AG08395 (cell line): ENCODE measurements at regions not wholly inside any gene's neighbourhood (a gene's known extent, or its start where the extent isn't known, plus 50 kb on each side); places are given as distances from the start of the nearest gene placed in this dataset.
"Not testable (repeated sequence)": the region's sequence is repeated elsewhere in the genome, so short reads cannot be mapped to it uniquely, and the experiment has no call there.

Experiments used
- DNase-seq: peaks from one replicate; pipeline ENCODE4 v3.0.0; 2012; ENCODE audit warnings: mixed read lengths, low spot score

DNA sequence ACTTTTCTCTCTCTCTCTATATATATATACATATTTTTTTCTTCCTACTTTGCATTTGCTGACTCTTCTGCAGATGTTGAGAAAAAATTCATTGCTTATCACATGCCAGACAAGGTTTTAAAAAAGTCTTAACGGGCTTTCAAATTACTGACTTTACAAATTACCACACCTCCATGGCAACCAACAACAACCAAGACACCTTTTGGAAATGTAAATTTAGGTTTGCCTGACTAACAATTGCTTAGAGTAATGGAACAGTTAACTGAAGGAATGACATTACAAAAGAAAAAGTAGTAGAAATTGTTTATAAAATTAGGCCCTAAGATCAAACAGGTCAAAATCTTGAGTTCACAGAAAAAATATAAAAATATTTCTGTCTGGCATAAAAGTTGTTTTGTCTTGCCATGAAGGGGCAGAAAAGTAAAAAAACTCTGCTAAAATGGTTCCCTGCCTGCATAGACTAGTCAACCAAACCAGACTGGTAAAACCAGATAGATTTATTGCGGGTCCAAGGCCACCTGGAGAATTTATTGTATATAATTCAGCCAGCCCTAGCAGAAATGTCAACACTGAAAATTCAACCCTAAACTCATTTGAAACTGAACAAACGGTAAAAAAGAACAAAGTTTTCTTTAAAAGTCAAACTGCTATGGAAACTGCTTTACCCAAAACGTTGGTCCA is 92.8 kb upstream of the FRMD1 start:
- no peak for DNase-seq

DNA sequence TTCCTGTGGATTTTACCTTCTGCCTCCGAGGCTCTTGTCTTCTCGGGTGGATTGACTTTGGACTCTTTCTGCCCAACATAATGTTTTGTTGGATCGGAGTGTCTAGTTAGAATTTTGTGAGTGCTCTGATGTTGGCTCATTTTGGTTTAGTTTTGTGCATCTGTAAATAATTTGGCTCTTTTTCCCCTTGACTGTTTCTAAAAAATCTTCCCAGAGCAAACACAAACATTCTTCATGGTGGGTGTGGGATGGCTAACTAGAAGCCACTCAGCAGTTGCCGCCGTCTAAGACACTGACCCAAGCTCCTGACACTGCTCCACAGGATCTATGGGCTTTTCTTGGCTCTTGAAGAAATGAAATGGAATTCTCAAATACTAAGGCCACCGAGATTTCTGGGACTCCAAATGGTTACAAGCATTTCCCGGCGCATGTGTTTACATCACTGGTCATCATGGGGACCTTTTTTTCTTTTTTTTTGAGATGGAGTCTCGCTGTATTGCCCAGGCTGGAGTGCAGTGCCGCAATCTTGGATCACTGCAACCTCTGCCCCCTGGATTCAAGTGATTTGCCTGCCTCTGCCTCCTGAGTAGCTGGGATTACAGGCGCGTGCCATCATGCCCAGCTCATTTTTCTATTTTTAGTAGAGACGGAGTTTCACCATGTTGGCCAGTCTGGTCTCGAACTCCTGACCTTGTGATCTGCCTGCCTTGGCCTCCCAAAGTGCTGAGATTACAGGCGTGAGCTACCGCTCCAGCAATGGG is 92.0 kb upstream of the FRMD1 start:
- DNase-seq, result no peak

DNA sequence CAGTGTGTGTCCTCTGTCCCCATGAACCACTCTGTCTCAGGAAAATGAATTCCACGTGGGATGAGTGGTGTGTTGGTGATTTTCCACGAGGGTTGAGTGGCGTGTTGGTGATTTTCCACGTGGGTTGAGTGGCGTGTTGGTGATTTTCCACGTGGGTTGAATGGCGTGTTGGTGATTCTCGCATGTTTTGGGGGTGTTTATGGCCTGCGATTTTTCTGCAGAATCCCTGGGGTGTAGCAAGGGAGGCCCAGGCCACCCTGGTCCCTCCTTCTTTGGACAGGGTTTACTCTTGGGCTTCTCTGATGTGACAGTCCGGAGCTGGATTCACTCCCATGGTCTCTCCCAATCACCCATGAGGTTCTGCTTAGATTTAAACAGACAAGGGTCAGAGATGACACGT is 90.6 kb upstream of the FRMD1 start:
- DNase-seq, result no peak

DNA sequence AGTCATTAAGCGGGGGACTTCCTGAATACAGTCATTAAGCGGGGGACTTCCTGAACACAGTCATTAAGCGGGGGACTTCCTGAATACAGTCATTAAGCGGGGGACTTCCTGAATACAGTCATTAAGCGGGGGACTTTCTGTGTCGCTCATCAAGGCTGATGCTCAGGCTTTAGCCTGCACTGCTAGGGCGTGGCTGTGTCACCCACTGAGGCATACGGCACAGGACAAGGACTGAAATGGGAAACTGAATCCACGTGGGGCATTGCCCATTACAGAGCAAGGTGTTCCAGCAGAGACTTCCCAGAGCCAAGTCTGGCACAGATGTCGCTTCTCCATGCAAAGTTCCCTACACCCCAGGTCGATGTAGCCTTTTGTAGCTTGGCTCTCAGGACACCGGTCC is 89.9 kb upstream of the FRMD1 start:
- not testable (repeated sequence) for DNase-seq

DNA sequence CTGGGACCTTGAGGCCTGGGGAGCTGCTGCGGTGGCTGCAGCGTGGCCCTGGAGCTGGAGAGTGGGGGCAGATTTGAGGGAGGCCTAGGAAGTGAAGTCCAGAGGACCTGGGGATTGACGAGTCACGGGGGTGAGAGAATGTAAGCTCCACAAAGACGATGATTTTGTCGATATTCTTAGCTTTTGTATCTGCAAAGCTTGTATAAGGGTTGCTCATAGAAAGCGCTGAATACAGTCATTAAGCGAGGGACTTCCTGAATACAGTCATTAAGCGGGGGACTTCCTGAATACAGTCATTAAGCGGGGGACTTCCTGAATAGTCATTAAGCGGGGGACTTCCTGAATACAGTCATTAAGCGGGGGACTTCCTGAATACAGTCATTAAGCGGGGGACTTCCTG is 89.3 kb upstream of the FRMD1 start:
- not testable (repeated sequence) for DNase-seq

DNA sequence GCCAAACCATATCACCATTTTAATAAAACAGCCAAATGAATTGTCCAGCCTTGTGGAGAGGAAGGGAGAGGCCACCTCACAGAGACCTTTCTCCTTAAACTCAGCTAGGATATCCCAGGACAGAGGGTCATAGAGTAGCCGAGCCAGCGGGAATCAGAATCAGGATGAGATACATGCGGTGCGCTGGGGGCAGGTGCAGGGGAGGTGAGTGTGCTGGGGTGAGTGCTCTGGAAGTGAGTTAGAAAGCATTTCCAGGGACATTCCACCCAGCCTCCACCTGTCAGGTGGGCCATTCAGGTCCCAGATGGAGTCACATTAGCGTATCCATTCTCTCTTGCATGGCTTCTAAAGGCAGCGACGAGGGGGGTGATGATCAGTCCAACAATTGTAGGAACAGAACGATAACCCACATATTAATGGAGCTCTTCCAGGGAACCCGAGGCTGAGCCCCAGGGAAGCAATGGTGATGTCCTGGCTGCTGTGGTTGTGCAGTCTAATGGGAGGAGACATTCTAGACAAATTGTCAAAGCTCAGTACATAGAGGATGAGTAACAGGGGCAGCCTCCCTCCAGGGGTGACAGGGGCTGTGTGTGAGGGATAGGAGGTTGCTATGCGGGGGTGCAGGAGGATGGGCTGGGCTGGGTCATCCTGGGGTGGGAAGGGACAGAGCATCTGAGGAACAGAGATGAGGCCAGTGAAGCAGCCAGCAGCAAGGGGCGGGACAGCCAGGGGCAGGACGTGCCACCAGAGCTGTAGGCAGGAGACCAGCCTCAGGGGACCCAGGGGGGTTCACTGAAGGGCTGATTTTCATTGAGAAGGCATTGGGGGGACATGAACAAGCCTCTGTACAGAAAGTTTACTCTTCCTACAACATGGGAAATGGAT is 88.7 kb upstream of the FRMD1 start:
- DNase-seq, result no peak

DNA sequence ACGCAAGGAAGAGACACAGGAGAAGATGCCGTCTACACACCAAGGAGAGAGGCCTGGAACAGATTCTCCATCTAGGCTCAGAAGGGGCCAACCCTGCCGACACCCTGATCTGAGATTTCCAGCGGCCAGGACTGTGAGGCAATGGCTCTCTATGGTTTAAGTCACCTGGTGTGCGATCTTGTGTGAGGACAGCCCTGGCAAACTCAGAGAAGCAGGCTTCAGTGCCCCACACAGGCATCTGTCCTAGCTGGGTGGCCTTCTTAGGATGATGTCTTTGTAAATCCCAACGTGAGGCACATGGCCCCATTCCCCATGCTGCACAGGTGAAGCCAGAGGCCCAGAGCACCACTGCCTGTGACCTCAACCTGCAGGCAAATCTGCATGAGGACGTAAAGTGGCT is 87.6 kb upstream of the FRMD1 start:
- DNase-seq, result no peak

DNA sequence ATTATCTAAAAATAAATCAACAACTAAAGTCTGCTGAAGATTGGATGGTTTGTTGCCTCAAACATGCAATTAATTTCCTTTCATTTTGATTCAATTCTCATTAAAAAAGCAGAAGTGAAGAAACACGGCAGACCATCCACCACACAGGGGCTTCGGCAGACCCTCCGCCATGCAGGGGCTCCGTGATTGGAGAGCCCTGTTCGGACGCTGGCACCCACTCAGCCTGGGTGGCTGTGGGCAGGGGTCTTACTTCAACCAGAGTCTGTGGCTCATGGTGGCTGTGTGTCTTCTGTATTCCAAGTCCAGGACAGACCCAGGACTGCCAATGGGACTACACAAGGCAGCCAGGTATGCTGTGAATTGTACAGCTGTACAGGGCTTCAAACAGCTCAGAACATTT is 86.9 kb upstream of the FRMD1 start:
- DNase-seq, result no peak

DNA sequence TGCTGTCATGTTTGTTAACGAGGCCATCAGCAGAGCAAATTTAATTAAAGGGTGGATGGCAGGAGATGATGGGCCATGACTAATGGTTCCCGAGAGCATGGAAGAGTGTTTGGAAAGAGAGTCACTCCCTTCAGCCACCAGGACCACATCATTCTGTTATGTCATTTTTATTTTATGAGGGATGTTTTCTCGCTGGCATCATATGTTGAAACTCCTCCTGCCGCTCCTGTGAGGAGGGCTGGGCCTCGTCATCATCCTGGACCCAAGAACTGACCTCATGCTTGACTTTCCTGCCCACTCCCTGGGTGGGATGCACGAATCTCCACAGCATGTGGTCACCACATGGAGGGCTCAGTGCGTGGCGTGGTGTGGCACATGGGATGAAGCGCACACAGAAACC is 86.4 kb upstream of the FRMD1 start:
- DNase-seq, result peak; percentile 63

DNA sequence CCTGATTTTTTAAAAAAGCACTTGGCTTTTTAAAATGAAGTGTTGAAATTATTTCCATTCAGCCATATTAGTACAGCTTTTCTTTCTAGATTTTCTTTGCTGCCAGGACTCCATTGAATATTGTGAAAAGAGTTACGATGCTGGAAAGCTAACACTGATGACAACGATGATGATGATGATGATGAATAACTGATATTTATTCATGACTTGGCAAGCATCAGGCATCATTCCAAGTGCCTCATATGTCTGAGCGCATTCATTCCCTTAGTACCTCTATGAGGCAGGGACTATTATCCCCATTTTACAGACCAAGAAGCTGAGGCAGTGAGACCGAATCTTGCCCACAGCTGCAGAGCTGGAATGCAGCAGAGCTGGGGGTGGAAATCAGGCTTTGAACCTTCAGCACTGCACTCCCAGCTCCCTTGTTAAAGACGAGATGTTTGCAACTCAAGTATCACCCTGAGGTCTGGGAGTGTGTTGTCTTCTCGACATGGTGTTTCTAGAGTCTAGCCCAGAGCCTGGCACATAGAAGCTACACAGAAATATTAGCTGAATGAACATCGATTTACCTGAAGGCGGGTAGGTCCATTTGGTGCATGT is 85.5 kb upstream of the FRMD1 start:
- no peak for DNase-seq

DNA sequence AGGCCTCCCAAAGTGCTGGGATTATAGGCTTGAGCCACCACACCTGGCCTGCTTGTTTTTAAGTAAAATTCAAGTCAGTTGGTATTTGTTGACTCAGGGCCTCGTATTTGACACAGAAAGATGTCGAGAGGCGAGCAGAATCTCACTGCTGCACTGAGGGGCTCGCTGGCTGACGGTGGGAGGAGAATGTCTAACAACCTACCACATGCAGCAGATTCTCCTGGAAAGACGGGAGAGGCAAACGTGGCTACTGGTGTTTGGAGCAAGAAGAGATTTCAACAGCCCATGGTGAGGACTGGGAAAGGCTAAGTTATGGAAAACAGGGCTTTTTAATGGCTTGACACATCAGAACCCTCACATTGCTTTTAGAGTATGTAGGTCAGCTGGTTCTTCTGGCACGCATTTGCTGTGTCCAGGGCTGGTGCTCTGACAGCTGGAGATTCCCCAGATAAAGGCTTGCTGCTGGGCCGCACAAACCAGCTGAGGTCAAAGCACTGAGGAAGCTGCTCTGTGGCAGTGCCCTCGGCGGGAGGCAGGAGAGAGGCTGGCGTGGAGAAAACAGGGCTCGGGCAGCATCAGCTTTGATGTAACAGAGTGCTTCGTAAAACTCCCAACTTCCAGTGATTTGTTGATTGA is 84.2 kb upstream of the FRMD1 start:
- DNase-seq, result peak; percentile 60

DNA sequence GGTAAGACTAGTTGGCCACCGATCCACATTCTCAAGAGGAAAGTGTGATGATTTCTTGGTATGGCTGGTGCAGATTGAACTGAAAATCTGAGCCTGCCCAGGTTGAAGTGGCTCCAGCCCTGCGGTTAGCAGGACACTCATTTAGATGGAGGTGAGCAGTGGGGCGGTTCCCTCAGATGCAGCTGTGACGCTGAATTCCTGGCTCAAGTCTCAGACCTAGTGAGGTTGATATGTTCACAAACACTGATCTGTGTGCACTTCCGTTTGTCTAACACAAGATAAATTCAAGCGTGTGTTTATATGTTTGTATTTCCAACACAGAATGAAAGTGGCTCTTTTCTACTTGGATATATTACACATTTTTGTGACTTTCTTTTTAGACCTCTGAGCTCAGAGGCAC is 83.4 kb upstream of the FRMD1 start:
- no peak for DNase-seq

DNA sequence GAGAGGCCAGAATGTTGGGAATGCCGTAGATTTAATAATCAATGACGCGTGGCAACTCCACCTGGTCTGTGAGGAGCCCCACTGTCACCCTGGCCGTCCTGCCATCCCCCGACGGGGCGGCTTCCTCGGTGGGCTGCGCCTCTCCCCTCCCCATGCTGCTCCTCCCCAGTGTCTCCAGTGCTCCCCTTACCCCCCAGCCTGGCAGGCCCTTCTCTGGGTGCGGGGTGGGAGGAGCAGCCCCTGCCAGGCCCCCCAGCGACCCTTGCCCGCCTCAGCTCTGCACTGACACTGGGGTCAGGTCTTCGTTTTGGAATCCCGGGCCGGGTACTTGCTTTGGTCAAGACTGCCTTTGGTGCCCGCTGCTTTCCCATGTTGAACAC is 82.3 kb upstream of the FRMD1 start:
- no peak for DNase-seq

DNA sequence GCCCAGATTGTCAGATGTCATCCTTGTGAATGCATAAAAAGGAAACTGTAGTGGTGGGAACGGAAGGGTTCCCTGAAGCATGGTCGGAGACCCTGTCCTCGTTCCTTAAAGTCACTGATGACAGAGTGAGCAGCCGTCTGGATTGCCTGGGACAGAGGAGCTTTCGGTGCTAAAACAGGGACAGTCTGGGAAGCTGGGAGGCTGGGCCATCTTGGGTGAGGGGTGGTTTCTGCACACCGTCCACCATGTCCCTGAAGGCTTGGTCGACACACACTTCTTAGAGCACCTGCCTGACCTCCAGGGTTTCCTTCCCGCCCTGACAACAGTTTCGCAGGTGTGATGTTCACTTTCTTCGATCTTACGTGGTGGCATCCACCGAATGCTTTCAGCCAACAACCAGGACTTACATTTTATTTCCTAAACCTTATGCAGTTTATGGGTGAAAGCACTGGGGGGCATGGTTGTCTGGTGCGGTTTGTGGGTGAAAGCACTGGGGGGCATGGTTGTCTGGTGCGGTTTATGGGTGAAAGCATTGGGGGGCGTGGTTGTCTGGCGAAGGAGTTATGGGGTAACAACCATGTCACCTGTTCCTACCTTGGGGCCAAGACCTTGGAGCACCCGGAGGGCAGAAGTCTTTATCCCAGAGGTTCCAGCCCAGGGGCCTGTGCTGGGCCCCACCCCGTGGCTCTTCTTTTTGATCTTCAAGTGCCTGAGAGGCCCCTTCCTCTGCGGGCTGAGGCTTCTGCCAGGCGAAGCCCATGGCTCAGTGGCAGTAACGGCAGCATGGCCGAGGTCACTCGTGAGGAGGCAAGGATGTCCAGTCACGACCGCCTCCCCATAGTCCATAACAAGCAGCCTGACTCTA is 81.7 kb upstream of the FRMD1 start:
- DNase-seq, result no peak

DNA sequence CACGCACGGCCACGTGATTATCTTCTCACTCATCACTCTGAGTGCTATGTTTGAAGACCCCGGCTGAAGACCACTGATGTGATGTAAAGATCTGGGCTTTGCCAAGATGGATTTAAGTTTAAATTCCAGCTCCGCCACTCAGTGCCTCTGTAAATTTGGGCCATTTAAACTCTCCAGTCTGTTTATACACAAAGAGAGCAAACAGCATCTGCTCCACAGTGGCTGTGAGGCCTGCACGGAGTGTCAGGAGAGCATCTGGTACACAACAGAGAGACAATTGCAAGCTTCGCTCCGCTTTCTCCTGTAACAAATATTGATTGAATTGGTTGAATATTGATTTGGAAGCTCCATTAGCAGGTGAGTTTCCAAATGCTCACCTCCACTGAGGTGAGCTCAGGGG is 80.5 kb upstream of the FRMD1 start:
- DNase-seq, result no peak

DNA sequence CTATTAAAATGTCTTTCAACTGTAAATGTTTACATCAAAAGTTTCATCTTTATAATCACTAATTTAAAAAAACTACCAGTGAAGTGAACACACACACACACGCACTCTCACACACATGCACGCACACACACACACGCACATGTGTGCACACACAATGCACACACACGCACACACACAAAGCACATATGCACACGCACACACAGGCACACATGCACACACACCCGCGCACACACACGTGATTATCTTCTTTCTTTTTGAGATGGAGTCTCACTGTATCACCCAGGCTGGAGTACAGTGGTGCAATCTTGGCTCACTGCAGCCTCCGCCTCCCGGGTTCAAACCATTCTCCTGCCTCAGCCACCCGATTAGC is 80.0 kb upstream of the FRMD1 start:
- DNase-seq, result no peak

DNA sequence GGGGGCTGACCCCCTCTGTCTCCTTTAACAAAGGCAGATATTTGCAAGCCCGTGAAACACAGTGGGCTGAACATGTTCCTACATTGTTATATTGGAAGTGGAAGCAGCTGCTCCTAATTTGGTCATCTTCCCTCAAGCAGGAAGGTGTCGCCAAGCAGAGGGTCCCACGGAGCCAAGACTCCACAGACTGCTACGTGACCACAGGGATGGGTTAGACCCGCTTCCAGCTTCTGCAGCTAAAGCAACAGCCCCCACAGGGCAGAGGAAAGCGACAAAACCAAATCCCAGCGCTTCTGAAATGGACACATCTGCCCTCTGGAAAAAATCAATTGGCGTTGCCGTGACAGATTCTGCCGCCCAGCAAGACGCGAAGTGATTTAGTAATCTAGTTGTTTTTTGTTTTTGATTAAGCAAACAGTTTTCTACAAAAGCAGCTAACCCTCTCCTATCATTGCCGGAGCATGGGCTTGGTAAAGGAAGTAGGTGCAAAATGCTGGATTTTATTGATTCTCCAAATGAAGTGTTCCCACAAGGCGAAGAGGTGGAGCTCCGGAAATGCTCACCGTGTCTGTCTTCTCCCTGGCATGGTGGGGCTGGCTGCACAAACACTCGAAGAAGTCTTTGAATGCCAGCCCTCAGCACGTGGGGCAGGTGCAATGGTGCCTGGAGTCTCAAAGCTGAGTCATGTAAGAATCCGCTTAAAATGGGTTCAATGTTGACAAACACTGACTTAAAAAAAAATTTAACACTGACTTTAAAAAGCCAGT is 79.4 kb upstream of the FRMD1 start:
- no peak for DNase-seq

DNA sequence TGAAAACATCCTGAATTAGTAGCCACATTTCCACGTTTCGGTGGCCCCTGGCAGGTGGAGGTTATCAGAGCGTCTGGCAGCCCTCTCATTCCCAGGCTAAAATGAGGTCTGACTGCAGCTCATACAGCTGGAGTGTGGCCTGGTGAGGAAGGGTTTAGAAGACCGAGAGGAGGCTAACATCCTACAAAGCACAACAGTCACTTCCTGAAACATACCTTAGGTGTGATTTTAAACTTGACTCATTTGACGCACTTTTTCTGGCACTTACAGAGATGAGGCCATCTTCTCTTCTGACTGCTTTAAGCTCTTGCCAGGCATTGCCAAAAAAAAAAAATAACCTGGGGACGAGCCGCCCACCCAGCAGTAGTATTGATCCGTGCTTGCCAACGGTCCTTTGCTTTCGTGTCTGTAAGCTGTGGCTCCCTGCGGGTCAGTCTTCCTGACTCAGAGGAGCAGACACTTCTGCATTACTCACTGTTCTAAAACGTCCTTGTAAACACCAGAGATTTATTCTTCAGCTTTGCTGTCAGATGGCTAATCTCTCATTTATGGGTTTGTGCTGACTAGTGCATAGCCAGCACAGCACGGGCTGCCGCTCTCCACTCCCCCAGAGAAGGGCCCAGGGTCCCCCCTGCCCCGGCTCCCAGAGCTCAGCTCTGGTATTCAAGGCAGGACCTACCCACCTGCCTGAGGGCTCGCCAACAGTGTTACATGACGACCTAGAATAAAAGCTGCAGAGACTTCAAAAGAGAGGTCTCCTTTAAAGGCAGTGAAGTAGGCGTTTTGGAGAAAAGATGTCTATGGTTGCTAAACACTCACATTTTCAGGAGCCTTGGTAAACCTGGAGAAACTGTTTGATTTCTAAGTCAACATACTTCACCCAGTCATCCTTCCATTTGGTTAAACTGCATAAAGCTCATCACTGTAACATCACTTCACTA is 78.5 kb upstream of the FRMD1 start:
- DNase-seq, result peak; percentile 76

DNA sequence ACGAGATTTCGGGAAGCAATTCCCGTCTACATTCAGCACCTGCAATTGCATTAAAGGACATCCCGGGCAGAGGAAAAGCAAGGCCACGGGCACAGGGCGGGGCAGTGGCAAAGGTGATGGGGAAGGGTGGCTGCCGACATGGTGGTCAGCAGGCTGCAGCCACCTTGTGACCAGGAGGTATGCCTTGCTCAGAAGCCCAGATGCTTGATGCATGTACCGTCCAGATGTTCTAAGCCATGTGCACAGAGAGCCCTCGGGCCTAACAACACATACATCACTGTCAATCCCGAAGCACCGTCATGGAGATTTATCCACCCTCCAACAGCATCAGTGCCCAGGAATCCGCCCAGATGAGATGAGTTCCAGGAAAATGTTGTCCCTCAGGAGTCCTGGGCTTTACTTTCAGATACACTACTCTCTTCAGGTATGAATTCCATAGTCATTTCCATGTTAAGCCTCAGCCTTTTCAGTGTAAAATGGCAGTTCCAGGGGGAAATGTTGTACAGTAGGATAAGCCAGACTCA is 77.8 kb upstream of the FRMD1 start:
- DNase-seq, result no peak
